Chondrocyte (in vitro differentiated cells): ENCODE measurements at regions not wholly inside any gene's neighbourhood (a gene's known extent, or its start where the extent isn't known, plus 50 kb on each side); places are given as distances from the start of the nearest gene placed in this dataset.
"Not testable (repeated sequence)": the region's sequence is repeated elsewhere in the genome, so short reads cannot be mapped to it uniquely, and the experiment has no call there.

Experiments used
- DNase-seq: peaks from one replicate; pipeline ENCODE4 v3.0.0; 2021; ENCODE audit warnings: mixed read lengths, low spot score
- H3K27ac Mint-ChIP-seq: one replicate; pipeline ENCODE4 v1.8.0; 2021; ENCODE audit warnings: mild to moderate bottlenecking, moderate library complexity, mixed read lengths; ENCODE audit not compliant: unreplicated experiment
- H3K27me3 Mint-ChIP-seq: 2 replicates; pipeline ENCODE4 v1.8.0; 2021; ENCODE audit warnings: low read depth, mixed read lengths
- H3K36me3 Mint-ChIP-seq: 2 replicates; pipeline ENCODE4 v1.8.0; 2021; ENCODE audit warnings: low read depth, mixed read lengths
- H3K4me1 Mint-ChIP-seq: 2 replicates; pipeline ENCODE4 v1.8.0; 2021; ENCODE audit warnings: low read depth, mild to moderate bottlenecking, mixed read lengths
- H3K4me3 Mint-ChIP-seq: one replicate; pipeline ENCODE4 v1.8.0; 2021; ENCODE audit warnings: mild to moderate bottlenecking, moderate library complexity, mixed read lengths; ENCODE audit not compliant: unreplicated experiment
- H3K9me3 Mint-ChIP-seq: 2 replicates; pipeline ENCODE4 v1.8.0; 2021; ENCODE audit warnings: low read depth, mixed read lengths
- CTCF ChIP-seq: fragments of 200-600 bp; sonication (generic); IDR thresholded peaks from 2 replicates; pipeline ENCODE4 v1.5.0; 2021; ENCODE audit warnings: antibody characterized with exemption, mild to moderate bottlenecking, moderate library complexity

- H3K4me3 Mint-ChIP-seq, result no peak overlapping the region
- no peaks in the 10 kb centered on the region for H3K27me3 Mint-ChIP-seq
- DNase-seq, result no peak
- H3K36me3 Mint-ChIP-seq, result peaks cover 3% of the 10 kb centered on the region
- H3K4me1 Mint-ChIP-seq, result peaks cover 18% of the 10 kb centered on the region
- H3K9me3 Mint-ChIP-seq, result peaks cover 8% of the 10 kb centered on the region
- no peak for TF ChIP-seq CTCF
- no peak overlapping the region for H3K27ac Mint-ChIP-seq
These were observed 126.5 kb upstream of the B3GAT2 start for GRCh38 chr6:71083308-71083820.

GRCh38 chr6:71088166-71088565 lies 131.3 kb upstream of the B3GAT2 start:
- Mint-ChIP-seq H3K27me3 (no peaks in the 10 kb centered on the region), H3K36me3 (no peaks in the 10 kb centered on the region), H3K9me3 (no peaks in the 10 kb centered on the region), H3K4me3 (no peak overlapping the region), H3K4me1 (peaks cover 6% of the 10 kb centered on the region), H3K27ac (no peak overlapping the region)
- no peak for DNase-seq
- no peak for TF ChIP-seq CTCF

DNA sequence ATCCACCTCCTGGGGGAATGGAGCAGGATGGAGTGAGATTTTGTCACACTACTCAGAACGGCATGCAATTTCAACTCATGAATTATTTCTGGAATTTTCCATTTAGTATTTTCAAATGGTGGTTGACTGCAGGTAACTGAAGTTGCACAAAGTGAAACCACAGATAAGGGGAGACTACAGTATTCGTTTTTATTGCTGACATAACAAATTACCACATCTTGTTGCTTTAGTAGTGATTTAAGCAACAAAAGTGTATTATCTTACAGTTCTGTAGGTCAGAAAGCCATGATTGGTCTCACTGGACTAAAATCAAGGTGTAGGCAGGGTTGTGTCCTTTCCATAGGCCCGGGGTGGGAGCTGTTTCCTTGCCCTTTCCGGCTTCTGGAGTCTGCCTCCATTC lies 133.4 kb upstream of the B3GAT2 start:
- H3K4me3 Mint-ChIP-seq, result no peak overlapping the region
- DNase-seq, result no peak
- H3K36me3 Mint-ChIP-seq, result no peaks in the 10 kb centered on the region
- H3K27me3 Mint-ChIP-seq, result no peaks in the 10 kb centered on the region
- TF ChIP-seq CTCF, result no peak
- H3K4me1 Mint-ChIP-seq, result no peaks in the 10 kb centered on the region
- H3K9me3 Mint-ChIP-seq, result no peaks in the 10 kb centered on the region
- H3K27ac Mint-ChIP-seq, result no peak overlapping the region

GRCh38 chr6:71091167-71091566 lies 134.3 kb upstream of the B3GAT2 start:
- no peaks in the 10 kb centered on the region for H3K36me3 Mint-ChIP-seq
- TF ChIP-seq CTCF, result no peak
- no peak overlapping the region for H3K27ac Mint-ChIP-seq
- no peak overlapping the region for H3K4me3 Mint-ChIP-seq
- no peaks in the 10 kb centered on the region for H3K9me3 Mint-ChIP-seq
- DNase-seq, result no peak
- no peaks in the 10 kb centered on the region for H3K27me3 Mint-ChIP-seq
- no peaks in the 10 kb centered on the region for H3K4me1 Mint-ChIP-seq

GRCh38 chr6:71091956-71092355 lies 135.1 kb upstream of the B3GAT2 start:
- H3K4me1 Mint-ChIP-seq, result no peaks in the 10 kb centered on the region
- H3K36me3 Mint-ChIP-seq, result no peaks in the 10 kb centered on the region
- no peak overlapping the region for H3K4me3 Mint-ChIP-seq
- no peaks in the 10 kb centered on the region for H3K27me3 Mint-ChIP-seq
- H3K9me3 Mint-ChIP-seq, result peaks cover 2% of the 10 kb centered on the region
- no peak for TF ChIP-seq CTCF
- no peak overlapping the region for H3K27ac Mint-ChIP-seq
- no peak for DNase-seq

GRCh38 chr6:71097264-71097663 lies 140.4 kb upstream of the B3GAT2 start:
- H3K9me3 Mint-ChIP-seq, result peaks cover 44% of the 10 kb centered on the region
- peaks cover 19% of the 10 kb centered on the region for H3K36me3 Mint-ChIP-seq
- not testable (repeated sequence) for H3K4me1 Mint-ChIP-seq, H3K27ac Mint-ChIP-seq, H3K27me3 Mint-ChIP-seq, DNase-seq, H3K4me3 Mint-ChIP-seq
